ENCODE measurements at regions not wholly inside any gene's neighbourhood (a gene's known extent, or its start where the extent isn't known, plus 50 kb on each side); places are given as distances from the start of the nearest gene placed in this dataset.

- H3K27me3 Mint-ChIP-seq (ENCODE audit: low read depth), result no peaks in the 10 kb centered on the region
- H3K36me3 Mint-ChIP-seq (ENCODE audit: low read depth), result no peaks in the 10 kb centered on the region
- no peak for TF ChIP-seq CTCF (IDR thresholded peaks at IDR 0.05; ENCODE audit: unreplicated experiment in 3 of 3)
- H3K27ac Mint-ChIP-seq, result no peak overlapping the region
- no peaks in the 10 kb centered on the region for H3K4me1 Mint-ChIP-seq
- H3K9me3 Mint-ChIP-seq, result peaks cover 23% of the 10 kb centered on the region
- H3K4me3 Mint-ChIP-seq, result no peak overlapping the region
Measured at GRCh38 chr2:145413261-145414030, 893.5 kb upstream of the ZEB2 start.

- H3K27me3 Mint-ChIP-seq (ENCODE audit: low read depth), result no peaks in the 10 kb centered on the region
- H3K27ac Mint-ChIP-seq, result peak overlapping the region in 1 of 3 experiments; percentile 41
- no peaks in the 10 kb centered on the region for H3K36me3 Mint-ChIP-seq (ENCODE audit: low read depth)
- H3K4me3 Mint-ChIP-seq, result no peak overlapping the region
- peaks cover 20% of the 10 kb centered on the region for H3K9me3 Mint-ChIP-seq
- no peaks in the 10 kb centered on the region for H3K4me1 Mint-ChIP-seq
- TF ChIP-seq CTCF (IDR thresholded peaks at IDR 0.05; ENCODE audit: unreplicated experiment in 3 of 3), result no peak
Measured at GRCh38 chr2:145412155-145412554, 892.2 kb upstream of the ZEB2 start.

- peaks cover 16% of the 10 kb centered on the region for H3K9me3 Mint-ChIP-seq
- no peak for TF ChIP-seq CTCF (IDR thresholded peaks at IDR 0.05; ENCODE audit: unreplicated experiment in 3 of 3)
- H3K36me3 Mint-ChIP-seq (ENCODE audit: low read depth), result no peaks in the 10 kb centered on the region
- no peaks in the 10 kb centered on the region for H3K4me1 Mint-ChIP-seq
- H3K4me3 Mint-ChIP-seq, result no peak overlapping the region
- peak overlapping the region in 1 of 3 experiments; percentile 41 for H3K27ac Mint-ChIP-seq
- H3K27me3 Mint-ChIP-seq (ENCODE audit: low read depth), result no peaks in the 10 kb centered on the region
Measured at GRCh38 chr2:145411493-145411892, 891.6 kb upstream of the ZEB2 start.

- peaks cover 5% of the 10 kb centered on the region for H3K9me3 Mint-ChIP-seq
Measured at GRCh38 chr2:145410086-145410485, 890.2 kb upstream of the ZEB2 start.

GRCh38 chr2:145408980-145409379 is 889.1 kb upstream of the ZEB2 start:
- H3K4me3 Mint-ChIP-seq, result no peak overlapping the region
- no peaks in the 10 kb centered on the region for H3K27me3 Mint-ChIP-seq (ENCODE audit: low read depth)
- no peak overlapping the region for H3K27ac Mint-ChIP-seq
- no peak for TF ChIP-seq CTCF (IDR thresholded peaks at IDR 0.05; ENCODE audit: unreplicated experiment in 3 of 3)
- H3K36me3 Mint-ChIP-seq (ENCODE audit: low read depth), result no peaks in the 10 kb centered on the region
- peaks cover 4% of the 10 kb centered on the region for H3K9me3 Mint-ChIP-seq
- H3K4me1 Mint-ChIP-seq, result no peaks in the 10 kb centered on the region

More at GRCh38 chr2:145410086-145410485, 890.2 kb upstream of the ZEB2 start:
- TF ChIP-seq CTCF (IDR thresholded peaks at IDR 0.05; ENCODE audit: unreplicated experiment in 3 of 3), result no peak
- Mint-ChIP-seq H3K27me3 (ENCODE audit: low read depth) (no peaks in the 10 kb centered on the region), H3K4me3 (no peak overlapping the region), H3K36me3 (ENCODE audit: low read depth) (no peaks in the 10 kb centered on the region), H3K4me1 (no peaks in the 10 kb centered on the region), H3K27ac (no peak overlapping the region)

- H3K4me1 Mint-ChIP-seq, result no peaks in the 10 kb centered on the region
- no peak for TF ChIP-seq CTCF (IDR thresholded peaks at IDR 0.05; ENCODE audit: unreplicated experiment in 3 of 3)
- no peaks in the 10 kb centered on the region for H3K36me3 Mint-ChIP-seq (ENCODE audit: low read depth)
- no peaks in the 10 kb centered on the region for H3K27me3 Mint-ChIP-seq (ENCODE audit: low read depth)
- H3K9me3 Mint-ChIP-seq, result no peaks in the 10 kb centered on the region
- no peak overlapping the region for H3K4me3 Mint-ChIP-seq
- H3K27ac Mint-ChIP-seq, result no peak overlapping the region
Measured at GRCh38 chr2:145404690-145405089, 884.8 kb upstream of the ZEB2 start.
